HG02938 (cell line): ENCODE measurements at regions not wholly inside any gene's neighbourhood (a gene's known extent, or its start where the extent isn't known, plus 50 kb on each side); places are given as distances from the start of the nearest gene placed in this dataset.

Source experiments
- ATAC-seq: cut with Tn5 transposase; IDR thresholded peaks from one replicate; pipeline ENCODE4 v1.9.1; 2021; ENCODE audit warnings: mild to moderate bottlenecking, moderate library complexity; ENCODE audit not compliant: unreplicated experiment

DNA sequence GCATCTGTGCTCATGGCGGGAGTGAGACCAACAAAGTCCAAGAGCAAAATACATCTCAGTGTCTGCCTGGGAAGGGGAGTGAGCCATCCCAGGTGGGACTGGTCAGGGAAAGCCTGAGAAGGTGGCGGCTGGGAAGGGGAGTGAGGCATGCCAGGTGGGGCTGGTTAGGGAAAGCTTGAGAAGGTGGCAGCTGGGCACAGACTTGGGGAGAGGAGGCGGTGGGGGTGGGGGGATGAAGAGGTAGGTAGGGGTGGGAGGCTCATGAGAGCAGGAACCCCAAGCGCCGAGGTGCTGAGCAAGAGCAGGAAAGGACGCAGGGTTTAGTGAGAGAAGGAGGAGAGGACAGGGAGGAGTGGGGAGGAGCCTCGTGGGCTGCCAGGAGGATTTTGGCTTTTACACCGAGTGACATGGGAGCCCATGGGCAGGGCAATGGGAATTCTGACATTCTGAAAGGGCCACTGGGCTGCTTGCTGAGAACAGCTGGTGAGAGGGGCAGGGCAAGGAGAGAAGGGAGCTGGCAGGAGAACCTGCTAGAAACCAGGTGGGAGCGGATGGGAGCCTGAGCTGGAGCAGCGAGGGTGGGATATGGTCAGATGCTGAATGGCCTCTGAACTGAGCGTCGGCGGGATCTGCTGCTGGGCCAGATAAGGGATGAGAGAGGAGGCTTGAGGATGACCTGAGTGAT is 256.1 kb upstream of the RPL38 start:
- no peak for ATAC-seq

DNA sequence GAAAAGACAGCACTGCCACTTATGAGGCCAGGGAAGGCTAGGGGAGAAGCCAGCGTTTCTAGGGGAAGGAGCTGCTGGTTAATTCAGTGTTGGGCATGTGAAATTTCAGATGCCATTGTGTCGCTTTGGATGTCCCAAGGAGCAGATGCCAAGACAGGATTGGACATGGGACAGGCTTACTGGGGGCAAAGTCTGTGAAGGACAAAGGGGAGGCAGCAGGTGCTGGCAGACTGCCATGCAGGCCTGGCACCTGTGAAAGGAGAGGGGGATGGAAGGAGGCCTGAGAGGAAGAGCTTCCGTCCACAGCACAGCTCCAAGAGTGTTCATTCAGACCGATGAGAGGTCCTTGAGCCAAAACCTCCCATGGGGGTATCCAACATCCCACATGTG is 255.5 kb upstream of the RPL38 start:
- no peak for ATAC-seq

DNA sequence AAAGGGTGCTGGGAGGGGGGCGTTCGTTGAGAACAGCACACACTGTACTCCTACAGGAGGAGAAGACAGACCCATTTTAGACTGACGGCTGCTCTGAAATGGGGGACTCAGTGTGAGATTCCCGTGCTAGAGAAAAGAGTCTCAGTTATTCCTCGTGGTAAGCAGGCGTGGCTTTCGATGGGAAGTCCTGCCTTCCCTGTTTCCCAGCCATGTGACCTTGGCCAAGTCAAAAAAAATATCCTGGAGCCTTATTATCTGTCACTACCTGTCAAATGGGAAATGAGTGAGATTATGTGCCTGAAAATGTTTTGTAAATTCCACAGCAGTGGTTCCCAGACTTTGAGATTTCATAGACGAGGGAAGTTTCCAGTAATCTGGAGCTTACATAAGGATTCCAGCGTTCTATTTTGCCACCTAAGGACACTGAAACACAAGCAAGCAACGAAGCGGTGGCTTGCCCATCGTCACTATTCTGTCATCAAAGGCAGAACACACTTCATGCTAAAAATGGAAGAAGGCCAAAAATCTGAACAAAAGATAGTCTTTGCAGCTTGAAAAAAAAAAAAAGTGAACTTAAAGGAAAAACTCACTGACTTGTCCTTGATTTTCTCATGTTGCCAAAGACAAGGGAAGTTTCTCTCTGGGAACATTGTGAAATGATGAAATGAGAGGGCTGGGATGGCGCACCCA is 253.4 kb upstream of the RPL38 start:
- ATAC-seq = no peak

DNA sequence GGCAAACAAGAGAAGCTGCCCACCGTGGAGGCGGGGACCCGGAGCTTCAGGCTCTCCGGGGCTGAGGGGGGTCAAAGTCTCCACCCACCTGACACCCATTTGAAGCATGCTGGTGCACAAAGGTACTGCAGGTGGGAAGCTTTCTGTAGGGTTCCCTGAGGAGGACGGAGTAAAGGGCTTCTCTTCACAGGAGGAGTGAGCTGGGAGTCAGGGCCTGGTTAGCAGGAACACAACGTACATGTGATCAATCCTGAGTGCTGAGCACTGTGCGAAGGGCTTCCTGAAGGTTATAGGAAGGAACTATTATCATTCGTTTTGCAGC is 252.9 kb upstream of the RPL38 start:
- no peak for ATAC-seq

DNA sequence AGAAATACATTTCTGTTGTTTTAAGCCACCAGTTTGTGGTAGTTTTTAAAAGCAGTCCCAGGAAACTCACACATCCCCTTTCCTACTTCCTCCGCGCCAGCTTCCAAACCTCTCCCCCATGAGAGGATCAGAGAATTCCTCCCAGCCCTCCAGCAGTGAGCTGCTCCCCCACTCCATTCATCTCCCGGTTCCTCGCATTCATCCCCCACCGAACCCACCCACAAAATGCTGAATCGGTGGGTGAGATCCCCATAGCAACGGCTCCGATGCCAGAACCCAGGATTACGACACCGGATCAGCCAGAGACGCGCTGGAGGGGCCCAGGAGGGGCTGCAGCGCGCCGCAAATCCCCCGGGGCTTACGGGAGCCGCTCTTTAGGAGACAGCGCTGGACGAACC is 251.4 kb upstream of the RPL38 start:
- no peak for ATAC-seq

DNA sequence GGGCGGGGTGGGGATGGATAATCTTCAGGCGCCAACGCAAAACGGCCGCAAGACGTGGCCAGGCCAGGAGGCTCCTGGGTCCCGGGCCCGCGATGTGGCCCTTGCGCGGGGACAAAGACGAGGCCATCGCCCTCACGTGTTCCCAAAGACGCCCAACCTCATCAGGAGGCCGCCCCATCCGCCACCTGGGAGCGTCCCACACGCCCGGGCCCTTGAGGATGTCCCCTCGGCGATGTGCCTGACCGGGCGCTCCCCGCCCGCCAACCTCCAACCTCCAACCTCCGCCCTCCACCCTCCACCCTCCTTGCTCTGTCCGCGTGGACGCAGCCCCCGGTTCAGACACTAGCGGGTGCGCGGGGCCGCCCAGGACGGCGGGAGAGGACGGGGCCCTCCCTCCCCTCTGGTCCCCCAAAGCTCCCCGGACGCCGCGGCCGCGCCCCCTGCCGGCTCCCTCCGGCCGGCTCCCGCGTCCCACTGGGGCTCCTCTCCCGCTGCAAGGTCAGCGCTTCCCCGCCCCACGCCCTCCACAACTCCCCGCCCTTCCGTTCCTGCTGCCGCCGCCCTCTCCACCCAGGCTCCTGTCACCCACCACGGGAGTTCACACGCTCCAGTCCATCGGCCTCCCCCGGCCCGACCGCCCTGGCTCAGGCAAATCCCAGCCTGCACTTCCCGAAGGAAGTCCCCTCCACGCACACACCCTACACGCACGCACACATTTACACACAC is 250.8 kb upstream of the RPL38 start:
- no peak for ATAC-seq

DNA sequence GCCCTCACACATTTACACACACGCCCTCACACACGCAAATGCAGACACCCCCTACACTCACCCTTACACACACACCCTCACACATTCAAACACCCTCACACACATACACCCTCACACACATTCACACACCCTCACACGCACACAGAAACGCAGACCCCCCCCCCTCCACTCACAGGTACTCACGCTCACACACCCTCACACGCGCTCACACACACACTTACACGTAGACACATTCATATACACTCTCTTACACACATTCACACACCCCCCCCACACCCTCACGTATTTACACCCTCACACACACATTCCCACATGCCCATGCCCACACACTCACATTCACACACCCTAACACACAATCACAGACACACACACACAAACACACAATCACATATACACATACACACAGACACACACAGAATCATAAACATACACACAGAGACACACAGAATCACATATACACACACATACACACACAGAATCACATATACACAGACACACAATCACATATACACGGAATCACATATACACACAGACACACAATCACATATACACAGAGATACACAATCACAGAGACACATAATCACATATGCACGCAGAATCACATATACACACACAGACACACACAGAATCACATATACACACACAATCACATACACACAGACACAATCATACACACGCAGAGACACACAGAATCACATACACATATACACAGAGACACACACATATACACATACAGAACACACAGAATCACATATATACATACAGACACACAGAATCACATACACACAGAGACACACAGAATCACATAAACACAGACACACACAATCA is 250.1 kb upstream of the RPL38 start:
- no peak for ATAC-seq

DNA sequence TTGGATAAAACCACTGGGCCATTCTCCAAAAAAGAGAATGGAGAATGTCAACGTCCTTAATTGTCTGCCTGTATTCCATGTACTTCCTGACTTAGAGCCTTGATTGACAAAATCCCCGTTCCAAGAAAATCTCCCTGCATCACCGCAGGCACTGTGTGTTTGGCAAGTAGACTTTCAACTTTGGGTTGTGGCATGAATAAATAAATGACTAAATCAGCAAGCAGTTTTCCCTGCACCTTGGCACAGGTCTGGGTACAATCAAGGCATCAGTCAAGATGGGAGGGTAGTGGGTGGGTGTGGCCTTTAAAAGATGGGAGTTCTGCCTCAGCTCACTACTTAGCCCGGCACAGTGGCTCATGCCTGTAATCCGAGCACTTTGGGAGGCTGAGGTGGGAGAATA is 248.5 kb upstream of the RPL38 start:
- no peak for ATAC-seq

DNA sequence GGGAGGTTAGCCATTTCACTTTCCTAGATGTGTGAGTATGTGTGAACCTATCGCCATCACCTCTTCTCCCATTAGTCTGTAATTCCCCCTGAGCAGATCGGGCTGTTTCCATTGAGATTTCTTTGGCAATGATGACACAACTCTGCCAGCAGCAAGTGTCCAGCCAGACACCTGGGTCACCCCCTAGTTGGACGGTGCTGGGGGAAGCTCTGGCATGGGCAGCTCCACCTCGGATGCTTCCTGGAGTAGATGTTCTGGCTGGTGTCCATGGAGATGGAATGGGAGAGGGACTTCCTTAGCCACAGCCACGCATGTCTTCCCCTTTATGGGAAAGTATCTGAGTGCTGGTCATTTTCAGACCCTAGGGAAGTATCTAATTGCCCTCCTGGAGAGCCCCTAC is 247.9 kb upstream of the RPL38 start:
- ATAC-seq = no peak

DNA sequence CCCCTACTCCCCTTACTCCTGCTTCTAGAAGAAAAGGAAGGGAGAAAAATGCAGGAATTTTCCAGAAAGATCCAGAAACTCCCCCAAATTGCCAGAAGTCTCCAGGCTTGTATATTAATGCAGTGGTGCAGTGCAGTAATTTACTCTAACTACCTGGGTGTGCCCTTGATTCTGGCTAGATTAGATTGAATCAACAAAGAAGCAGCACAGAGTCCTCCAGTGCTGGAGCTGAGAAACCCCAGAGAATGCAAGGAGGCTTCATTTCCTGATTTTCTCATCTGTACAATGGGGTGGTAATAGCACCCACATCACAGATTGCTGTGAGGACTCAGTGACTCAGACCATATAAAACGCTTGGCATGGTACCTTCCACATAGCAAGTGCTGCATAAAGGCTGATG is 247.3 kb upstream of the RPL38 start:
- ATAC-seq = no peak

DNA sequence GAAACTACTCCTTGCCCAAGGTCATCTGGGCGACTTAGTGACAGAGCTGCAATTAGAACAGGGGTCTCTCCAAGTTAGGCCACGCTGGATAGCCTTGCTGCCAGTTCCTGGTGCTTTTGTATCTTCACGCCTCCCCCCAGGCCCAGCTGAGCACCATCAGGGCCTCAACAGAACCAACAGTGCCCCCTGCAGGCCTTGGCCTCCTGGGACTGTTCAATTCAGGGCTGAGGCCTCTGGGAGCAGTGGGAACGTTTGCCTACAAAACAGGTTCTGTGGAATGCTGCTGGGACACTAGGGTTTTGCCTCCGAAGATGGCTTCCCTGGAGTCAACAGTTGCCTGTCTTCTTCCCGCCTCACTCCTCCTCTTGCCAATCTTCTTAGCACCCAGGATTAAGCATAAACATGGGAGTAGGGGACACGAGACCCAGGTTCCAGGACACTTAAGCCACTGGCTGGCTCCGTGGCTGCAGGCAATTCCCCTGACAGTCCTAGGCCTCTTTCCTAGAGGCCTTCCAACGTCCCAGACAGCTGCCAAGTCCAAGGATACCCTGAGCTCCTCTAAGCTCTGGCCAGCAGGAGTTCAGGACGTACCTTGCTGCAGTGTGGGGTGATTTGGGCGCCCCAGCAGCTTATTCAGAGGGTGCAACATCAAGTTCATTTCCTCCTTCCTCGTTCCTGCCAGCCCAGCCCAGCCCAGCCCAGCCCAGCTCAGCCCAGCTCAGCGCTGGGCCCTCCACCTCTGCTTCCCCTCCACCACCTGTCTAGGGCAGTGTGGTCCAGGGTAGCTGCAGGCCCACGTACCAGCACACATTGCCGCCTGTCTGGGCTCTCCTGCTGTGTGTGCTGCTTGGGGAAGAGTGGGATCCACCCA is 246.6 kb upstream of the RPL38 start:
- no peak for ATAC-seq

DNA sequence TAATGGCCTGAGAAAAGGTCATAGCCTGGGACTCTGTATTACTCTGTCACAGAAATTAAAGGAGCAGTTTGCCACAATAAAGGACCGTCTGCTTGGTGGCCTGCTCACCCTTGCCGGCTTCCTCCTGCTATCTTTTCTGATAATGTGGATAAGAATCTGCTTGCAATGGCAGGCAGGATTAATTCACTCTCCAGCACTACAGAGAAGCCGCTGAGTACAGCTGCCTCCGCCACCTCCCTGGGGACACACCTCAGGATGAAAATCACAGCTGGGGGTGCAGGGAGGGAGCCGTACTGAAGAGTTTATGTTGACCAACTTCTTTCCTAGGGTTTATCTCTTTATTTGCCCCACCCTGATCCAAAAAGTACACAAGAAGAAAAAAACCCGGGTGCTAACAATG is 245.9 kb upstream of the RPL38 start:
- ATAC-seq = no peak

DNA sequence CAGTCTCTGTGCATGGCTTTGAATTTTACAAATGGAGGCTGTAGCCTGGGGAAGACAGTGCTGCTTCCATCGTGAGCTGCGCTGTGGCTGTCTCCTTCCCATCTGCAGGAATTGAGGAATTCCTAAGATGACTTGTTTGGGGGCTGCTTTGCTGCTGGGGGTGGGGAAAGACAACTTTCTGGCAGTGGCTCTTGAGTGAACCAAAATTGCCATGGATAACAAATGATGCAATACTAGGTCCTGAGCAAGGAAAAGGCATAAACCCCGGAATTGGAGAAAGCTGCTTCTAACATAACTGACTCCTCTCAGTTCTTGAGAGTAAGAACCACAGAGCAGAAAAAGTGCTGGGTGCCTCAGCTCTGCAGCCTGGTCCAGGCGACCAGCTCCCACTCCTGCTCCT is 245.0 kb upstream of the RPL38 start:
- no peak for ATAC-seq

DNA sequence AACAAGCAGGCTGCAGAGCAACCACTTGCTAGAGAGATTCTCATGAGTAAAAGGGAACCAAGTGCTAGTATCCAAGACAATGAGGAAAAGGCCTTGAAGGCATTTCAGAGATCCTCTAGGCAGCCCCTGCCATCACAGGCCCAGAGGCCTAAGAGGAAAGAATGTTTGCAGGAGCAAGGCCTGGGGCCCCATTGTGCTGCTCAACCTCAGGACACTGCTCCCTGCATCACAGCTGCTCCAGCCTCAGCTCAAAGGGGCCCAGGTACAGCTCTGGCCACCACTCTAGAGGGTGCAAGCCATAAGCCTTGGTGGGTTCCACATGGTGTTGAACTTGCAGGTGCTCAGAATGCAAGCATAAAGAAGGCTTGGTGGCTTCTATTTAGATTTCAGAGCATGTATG is 243.0 kb upstream of the RPL38 start:
- no peak for ATAC-seq

DNA sequence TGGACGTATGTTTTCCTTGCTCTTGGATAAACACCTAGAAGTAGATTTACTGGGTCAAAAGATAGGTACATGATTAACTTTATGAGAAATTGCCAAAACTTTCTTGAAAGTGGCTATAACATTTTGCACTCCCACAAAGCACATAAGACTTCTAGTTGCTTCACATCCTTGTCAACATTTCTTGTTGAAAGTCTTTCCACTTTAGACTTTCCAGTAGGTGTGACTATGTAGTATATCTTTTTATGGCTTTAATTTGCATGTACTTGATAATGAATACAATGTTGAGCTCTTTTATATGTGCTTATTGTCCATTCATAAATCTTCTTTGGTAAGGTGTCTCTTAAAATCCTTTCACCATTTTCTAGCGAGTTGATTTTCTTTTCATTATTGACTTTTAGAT is 241.2 kb upstream of the RPL38 start:
- ATAC-seq = no peak

DNA sequence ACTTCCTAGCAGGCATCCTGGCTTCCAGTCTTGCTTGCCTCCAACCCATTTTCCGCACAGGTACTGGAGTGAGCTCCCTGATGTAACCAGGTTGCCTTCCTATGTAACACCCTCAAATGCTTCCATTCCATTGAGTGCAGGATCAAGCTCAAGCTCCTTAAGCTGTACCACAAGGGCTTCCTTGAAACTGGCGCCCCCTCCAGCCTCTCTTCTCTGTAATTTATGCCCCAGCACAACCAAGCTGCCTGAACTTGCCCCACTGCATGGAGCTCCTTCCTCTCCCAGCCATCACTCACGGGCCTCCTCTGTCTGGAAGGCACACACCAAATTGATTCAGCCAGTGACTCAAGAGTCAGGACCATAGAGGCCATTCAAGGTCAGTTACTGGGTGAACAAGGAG is 234.8 kb upstream of the RPL38 start:
- ATAC-seq = no peak

DNA sequence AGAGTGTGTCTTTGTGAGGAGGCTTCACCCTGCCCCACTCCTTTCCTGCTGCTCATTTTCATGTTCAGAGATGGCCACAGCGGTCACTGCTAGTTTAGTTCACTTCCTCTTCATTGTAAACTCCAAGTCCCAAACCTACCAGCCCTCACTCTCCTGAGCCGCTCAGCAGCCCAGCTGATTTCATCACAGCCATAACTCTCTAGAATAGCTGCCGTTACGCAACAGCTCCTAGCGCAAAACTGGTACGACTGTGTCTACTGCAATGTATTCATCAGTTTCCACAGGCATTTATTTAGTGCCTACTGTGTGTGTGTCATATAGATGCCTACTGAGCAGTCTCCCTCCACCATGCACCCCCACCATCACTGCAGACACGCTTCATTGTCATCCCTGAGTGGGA is 233.5 kb upstream of the RPL38 start:
- no peak for ATAC-seq

DNA sequence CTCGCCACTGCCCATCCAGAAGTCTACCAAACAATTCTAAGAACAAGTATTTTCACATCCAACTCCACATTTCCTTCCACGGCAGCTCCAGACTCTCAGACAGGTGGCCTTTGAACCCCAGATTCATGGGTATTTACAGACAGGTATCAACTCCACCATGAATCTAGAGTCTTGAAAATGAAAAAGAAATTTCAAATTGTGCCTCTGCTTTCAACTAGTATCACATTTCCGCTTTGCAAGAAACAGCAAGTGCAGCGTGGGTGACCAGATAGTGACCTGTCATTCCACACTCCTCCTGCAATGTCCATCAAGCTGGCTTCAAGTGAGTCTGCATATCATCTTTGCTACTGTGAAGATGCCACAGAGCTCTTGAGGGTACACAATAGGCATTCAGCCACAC is 232.4 kb upstream of the RPL38 start:
- ATAC-seq = no peak

DNA sequence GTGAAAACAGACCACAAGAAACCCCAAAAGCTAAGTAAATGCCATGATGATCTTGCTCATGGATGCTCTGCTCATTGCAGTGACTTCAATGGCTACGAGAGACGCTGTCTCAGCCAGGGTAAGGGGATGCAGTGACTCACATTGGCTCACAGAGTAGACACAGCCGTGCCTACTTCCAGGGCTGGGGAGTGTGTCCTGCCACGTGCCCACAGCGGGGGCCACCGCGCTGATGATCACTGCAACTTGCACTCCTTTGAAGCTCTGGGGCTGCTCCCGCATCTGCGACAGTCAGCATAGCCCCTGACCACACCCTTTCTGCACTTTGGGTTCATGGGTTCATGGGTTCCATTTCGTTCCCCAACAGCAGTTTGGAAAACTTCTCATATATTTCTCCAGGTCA is 231.4 kb upstream of the RPL38 start:
- no peak for ATAC-seq

DNA sequence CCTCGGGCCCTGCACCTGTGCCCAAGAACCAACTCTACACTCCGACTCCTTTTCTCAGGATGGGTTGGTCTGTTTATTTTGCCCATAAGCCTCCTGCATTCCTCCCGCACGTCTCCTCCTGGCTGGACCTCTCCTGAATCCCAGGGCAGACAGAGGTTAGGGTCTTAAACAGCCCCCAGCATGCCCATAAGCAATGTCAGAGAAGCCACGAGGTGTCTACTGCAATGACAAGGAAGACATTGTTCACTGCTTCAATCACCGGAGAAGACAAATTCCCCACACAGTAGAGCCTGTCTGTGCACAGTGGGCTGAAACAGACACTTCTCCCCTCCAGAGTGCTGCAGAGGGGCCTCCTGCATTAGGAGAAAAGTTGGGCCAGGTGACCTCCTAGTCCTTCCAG is 230.6 kb upstream of the RPL38 start:
- no peak for ATAC-seq
